Kidney (tissue), 13 donors: ENCODE measurements at regions not wholly inside any gene's neighbourhood (a gene's known extent, or its start where the extent isn't known, plus 50 kb on each side); places are given as distances from the start of the nearest gene placed in this dataset.

Source experiments
- DNase-seq, 5 donors: peaks; one replicate each; pipeline ENCODE4 v3.0.0-alpha.2; 2013 to 2020
- FAIRE-seq: peaks from 2 replicates; lab custom pipeline; 2012; peaks lifted over from hg19 to GRCh38; lab: Jason Lieb, UNC
- H3K27ac ChIP-seq, 2 donors: one replicate each; pipeline ENCODE4 v1.7.0; 2013; ENCODE audit warnings: low read depth in 2 of 2, low read length in 2 of 2, inconsistent platforms in 1 of 2
- H3K27me3 ChIP-seq: one replicate; pipeline ENCODE4 v1.7.1; 2013; ENCODE audit warnings: low read length, inconsistent platforms; ENCODE audit not compliant: control insufficient read depth, insufficient read depth
- H3K36me3 ChIP-seq, 3 donors: one replicate each; pipeline versions ENCODE4 v1.7.0 to v1.7.1; 2013; ENCODE audit warnings: low read length in 3 of 3, control low read depth in 1 of 3, inconsistent platforms in 1 of 3; ENCODE audit not compliant: insufficient read depth in 3 of 3, control insufficient read depth in 2 of 3
- H3K4me1 ChIP-seq, 3 donors: one replicate each; pipeline versions ENCODE4 v1.7.0 to v1.7.1; 2013; ENCODE audit warnings: low read length in 3 of 3, inconsistent platforms in 1 of 3, low read depth in 1 of 3; ENCODE audit not compliant: control insufficient read depth in 2 of 3, insufficient read depth in 2 of 3
- H3K4me3 ChIP-seq, 3 donors: one replicate each; pipeline versions ENCODE4 v1.7.0 to v1.8.1; 2013; ENCODE audit warnings: low read length in 3 of 3, control low read depth in 1 of 3, inconsistent platforms in 1 of 3
- H3K9ac ChIP-seq, 3 donors: one replicate each; pipeline versions ENCODE4 v1.7.0 to v1.7.1; 2013; ENCODE audit warnings: low read length in 3 of 3, control low read depth in 1 of 3, inconsistent platforms in 1 of 3
- H3K9me3 ChIP-seq, 3 donors: one replicate each; pipeline versions ENCODE4 v1.7.0 to v1.7.1; 2013; ENCODE audit warnings: low read length in 3 of 3, control low read depth in 1 of 3, inconsistent platforms in 1 of 3; ENCODE audit not compliant: control insufficient read depth in 2 of 3, insufficient read depth in 1 of 3
- intact Hi-C: fragments of 100-400 bp; cut with DNase I; formaldehyde crosslinking; loops from one replicate; pipeline ENCODE4 v1.11.1; 2022
- TF ChIP-seq, protein P1 (sequence below): IDR thresholded peaks from 3 replicates; pipeline ENCODE4 v1.5.1; 2012; ENCODE audit warnings: mild to moderate bottlenecking, moderate library complexity, borderline replicate concordance; ENCODE audit not compliant: insufficient read depth; ENCODE audit errors: extremely low read depth
- donor health status: control.
- donor health status: control.
- donor health status: control.
- donor health status: control.
- donor health status: control.
- donor health status: DM: yes; HTN: yes; CAD: no.
- donor health status: Normal renal cell carcinoma (clear cell type).

- intact Hi-C loops: no loop called here
- DNase-seq: peak in 1 of 5 donors; percentile 64
- Histone ChIP-seq H3K36me3 (no peaks in the 10 kb centered on the region), H3K4me3 (no peak overlapping the region), H3K27me3 (no peaks in the 10 kb centered on the region), H3K9ac (no peak overlapping the region), H3K9me3 (no peaks in the 10 kb centered on the region), H3K27ac (no peak overlapping the region), H3K4me1 (peaks cover 0 to 5% (median 0%) of the 10 kb centered on the region in 3 donors)
- TF ChIP-seq, protein P1, sequence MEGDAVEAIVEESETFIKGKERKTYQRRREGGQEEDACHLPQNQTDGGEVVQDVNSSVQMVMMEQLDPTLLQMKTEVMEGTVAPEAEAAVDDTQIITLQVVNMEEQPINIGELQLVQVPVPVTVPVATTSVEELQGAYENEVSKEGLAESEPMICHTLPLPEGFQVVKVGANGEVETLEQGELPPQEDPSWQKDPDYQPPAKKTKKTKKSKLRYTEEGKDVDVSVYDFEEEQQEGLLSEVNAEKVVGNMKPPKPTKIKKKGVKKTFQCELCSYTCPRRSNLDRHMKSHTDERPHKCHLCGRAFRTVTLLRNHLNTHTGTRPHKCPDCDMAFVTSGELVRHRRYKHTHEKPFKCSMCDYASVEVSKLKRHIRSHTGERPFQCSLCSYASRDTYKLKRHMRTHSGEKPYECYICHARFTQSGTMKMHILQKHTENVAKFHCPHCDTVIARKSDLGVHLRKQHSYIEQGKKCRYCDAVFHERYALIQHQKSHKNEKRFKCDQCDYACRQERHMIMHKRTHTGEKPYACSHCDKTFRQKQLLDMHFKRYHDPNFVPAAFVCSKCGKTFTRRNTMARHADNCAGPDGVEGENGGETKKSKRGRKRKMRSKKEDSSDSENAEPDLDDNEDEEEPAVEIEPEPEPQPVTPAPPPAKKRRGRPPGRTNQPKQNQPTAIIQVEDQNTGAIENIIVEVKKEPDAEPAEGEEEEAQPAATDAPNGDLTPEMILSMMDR: no peak
- FAIRE-seq: no peak
Measured at GRCh38 chr12:108447168-108447832, 67.8 kb upstream of the FICD start.

DNA sequence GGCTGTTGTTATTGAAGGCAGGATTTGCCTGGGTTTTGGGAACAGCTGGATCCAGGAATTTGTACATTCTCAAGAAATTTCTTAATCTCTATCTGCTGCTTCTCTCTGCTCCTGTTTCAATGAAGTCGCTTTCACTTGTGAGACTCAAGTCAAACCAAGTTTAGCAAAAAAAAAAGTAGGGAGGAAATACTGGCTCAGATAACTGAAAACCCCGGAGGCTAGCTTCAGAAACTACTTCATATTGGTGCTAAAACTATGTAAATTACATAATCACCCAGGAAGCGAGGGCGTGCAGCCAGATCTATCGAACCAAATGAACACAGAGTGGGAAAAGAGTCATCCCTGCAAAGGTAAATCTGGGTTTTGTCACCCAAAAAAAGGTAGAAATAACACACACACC is 68.3 kb upstream of the FICD start:
- H3K9ac ChIP-seq: no peak overlapping the region
- H3K4me1 ChIP-seq: peaks cover 0 to 5% (median 0%) of the 10 kb centered on the region in 3 donors
- H3K36me3 ChIP-seq: no peaks in the 10 kb centered on the region
- no peak overlapping the region for H3K4me3 ChIP-seq
- DNase-seq: peak in 1 of 5 donors; percentile 37
- TF ChIP-seq, protein P1: no peak
- intact Hi-C loops: no loop called here
- H3K27me3 ChIP-seq: no peaks in the 10 kb centered on the region
- no peak overlapping the region for H3K27ac ChIP-seq
- FAIRE-seq: no peak
- no peaks in the 10 kb centered on the region for H3K9me3 ChIP-seq

DNA sequence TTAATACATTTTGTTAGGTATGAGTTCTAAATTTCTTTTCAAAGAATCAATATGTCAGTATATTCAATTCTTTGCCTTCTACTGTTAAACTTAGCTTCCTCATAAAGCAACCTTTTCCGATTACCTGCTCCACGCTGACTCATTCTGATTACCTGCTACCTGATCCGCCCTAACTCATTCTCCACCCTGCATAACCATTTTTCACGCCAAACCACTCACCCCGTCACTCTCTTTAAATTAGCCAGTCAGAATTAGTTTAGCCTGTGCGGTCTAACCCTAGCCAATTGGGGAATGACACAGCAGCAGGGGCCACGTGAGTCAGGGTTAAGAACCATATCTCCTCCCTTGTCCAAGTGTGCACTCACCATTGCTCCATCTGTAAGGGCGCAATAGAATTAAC is 72.2 kb upstream of the FICD start:
- H3K36me3 ChIP-seq: no peaks in the 10 kb centered on the region
- TF ChIP-seq, protein P1: no peak
- DNase-seq: no peak

GRCh38 chr12:108442067-108442466 is 73.0 kb upstream of the FICD start:
- no peak overlapping the region for H3K27ac ChIP-seq
- H3K4me3 ChIP-seq: no peak overlapping the region
- H3K27me3 ChIP-seq: no peaks in the 10 kb centered on the region
- peaks cover 0 to 3% (median 0%) of the 10 kb centered on the region in 3 donors for H3K4me1 ChIP-seq
- FAIRE-seq (no peak), DNase-seq (peak in 1 of 5 donors; percentile 76)
- intact Hi-C loops: no loop called here
- TF ChIP-seq, protein P1: no peak
- H3K9ac ChIP-seq: no peak overlapping the region
- no peaks in the 10 kb centered on the region for H3K36me3 ChIP-seq
- no peaks in the 10 kb centered on the region for H3K9me3 ChIP-seq

More for the DNA sequence above, 72.2 kb upstream of the FICD start:
- no peaks in the 10 kb centered on the region for H3K27me3 ChIP-seq
- H3K27ac ChIP-seq: no peak overlapping the region
- no peak for FAIRE-seq
- intact Hi-C loops: no loop called here
- peaks cover 0 to 5% (median 0%) of the 10 kb centered on the region in 3 donors for H3K4me1 ChIP-seq
- no peak overlapping the region for H3K4me3 ChIP-seq
- no peaks in the 10 kb centered on the region for H3K9me3 ChIP-seq
- no peak overlapping the region for H3K9ac ChIP-seq
